Thyroid gland (tissue), 4 donors: ENCODE measurements at regions not wholly inside any gene's neighbourhood (a gene's known extent, or its start where the extent isn't known, plus 50 kb on each side); places are given as distances from the start of the nearest gene placed in this dataset.

Experiments
- POLR2A ChIP-seq, 2 donors: fragments of 450-650 bp; IDR thresholded peaks; one replicate each; pipeline ENCODE4 v1.6.1; 2017; ENCODE audit warnings: antibody characterized with exemption in 2 of 2, mild to moderate bottlenecking in 2 of 2, moderate library complexity in 1 of 2
- TF ChIP-seq, protein P1 (sequence below), 6 experiments: fragments of 200-600 bp in 3 of 6; fragments of 450-650 bp in 3 of 6; sonication (generic) in 3 of 6; IDR thresholded peaks; one replicate each; pipeline ENCODE4 v1.5.1; 2016 to 2019; ENCODE audit warnings: antibody characterized with exemption in 6 of 6, mild to moderate bottlenecking in 2 of 6, inconsistent platforms in 1 of 6, moderate library complexity in 1 of 6

DNA sequence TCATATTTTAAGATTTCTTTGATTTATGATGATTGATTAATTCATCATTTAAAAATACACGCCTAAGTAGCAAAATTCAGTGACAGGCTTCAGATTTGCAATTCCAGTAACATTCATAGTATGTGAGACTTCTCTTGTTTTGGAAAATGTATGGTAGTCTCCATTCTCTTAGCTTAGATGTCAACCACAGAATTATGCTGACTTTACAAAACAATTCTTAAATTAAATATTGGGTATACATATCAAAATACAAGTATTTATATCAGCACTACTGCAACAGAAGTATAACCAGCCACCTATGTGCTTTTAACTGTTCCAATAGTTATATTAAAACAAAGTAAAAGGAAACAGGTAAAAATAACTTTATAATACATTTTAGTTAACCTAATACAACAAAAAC is 1328.6 kb upstream of the ADGRL2 start:
- TF ChIP-seq, protein P1, sequence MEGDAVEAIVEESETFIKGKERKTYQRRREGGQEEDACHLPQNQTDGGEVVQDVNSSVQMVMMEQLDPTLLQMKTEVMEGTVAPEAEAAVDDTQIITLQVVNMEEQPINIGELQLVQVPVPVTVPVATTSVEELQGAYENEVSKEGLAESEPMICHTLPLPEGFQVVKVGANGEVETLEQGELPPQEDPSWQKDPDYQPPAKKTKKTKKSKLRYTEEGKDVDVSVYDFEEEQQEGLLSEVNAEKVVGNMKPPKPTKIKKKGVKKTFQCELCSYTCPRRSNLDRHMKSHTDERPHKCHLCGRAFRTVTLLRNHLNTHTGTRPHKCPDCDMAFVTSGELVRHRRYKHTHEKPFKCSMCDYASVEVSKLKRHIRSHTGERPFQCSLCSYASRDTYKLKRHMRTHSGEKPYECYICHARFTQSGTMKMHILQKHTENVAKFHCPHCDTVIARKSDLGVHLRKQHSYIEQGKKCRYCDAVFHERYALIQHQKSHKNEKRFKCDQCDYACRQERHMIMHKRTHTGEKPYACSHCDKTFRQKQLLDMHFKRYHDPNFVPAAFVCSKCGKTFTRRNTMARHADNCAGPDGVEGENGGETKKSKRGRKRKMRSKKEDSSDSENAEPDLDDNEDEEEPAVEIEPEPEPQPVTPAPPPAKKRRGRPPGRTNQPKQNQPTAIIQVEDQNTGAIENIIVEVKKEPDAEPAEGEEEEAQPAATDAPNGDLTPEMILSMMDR (IDR thresholded peaks at IDR 0.05) = no peak
- TF ChIP-seq POLR2A (IDR thresholded peaks at IDR 0.05) = no peak
